ENCODE measurements at regions not wholly inside any gene's neighbourhood (a gene's known extent, or its start where the extent isn't known, plus 50 kb on each side); places are given as distances from the start of the nearest gene placed in this dataset.
A peak's percentile ranks its signal among the peaks of the same experiment; 100 is the strongest.

- peak in 1 of 2 experiments; percentile 44; a peak in 1 of 4 replicates for TF ChIP-seq EP300 (IDR thresholded peaks at IDR 0.05; ENCODE audit: borderline replicate concordance in 1 of 2, control insufficient read depth in 1 of 2, low read depth in 2 of 2, low read length in 2 of 2)
- peak; percentile 72; the same call in 1 of the 2 replicates for TF ChIP-seq TCF3 (IDR thresholded peaks at IDR 0.05; ENCODE audit: borderline replicate concordance, insufficient read depth, low read depth, low read length)
- TF ChIP-seq CEBPB (IDR thresholded peaks at IDR 0.05; ENCODE audit: borderline replicate concordance in 1 of 2, low read depth in 2 of 2, low read length in 2 of 2) = no peak
- no peak for TF ChIP-seq NR2F1 (conservative IDR thresholded peaks at IDR 0.05)
- no peak for TF ChIP-seq ETV6 (conservative IDR thresholded peaks at IDR 0.05 in 1 of 2, IDR thresholded peaks at IDR 0.05 in 1 of 2; ENCODE audit: borderline replicate concordance in 1 of 2, low read depth in 1 of 2)
- no peak for TF ChIP-seq SKIL (IDR thresholded peaks at IDR 0.05; ENCODE audit: low read depth, poor library complexity, severe bottlenecking)
- TF ChIP-seq NBN (IDR thresholded peaks at IDR 0.05) = no peak
- no peak for TF ChIP-seq BCLAF1 (IDR thresholded peaks at IDR 0.05)
- no peak for TF ChIP-seq BCL3 (IDR thresholded peaks at IDR 0.05; ENCODE audit: borderline replicate concordance, insufficient read depth, low read depth, low read length, poor library complexity, severe bottlenecking)
- no peak for TF ChIP-seq BACH1 (IDR thresholded peaks at IDR 0.05; ENCODE audit: borderline replicate concordance)
- no peak for TF ChIP-seq ZBED1 (IDR thresholded peaks at IDR 0.05; ENCODE audit: borderline replicate concordance)
- peak; percentile 84; the same call in 1 of the 2 replicates for TF ChIP-seq TCF12 (IDR thresholded peaks at IDR 0.05; ENCODE audit: low read depth, low read length)
- peak; percentile 49 to 63; a peak in 3 of 4 replicates for TF ChIP-seq IKZF2 (IDR thresholded peaks at IDR 0.05)
- TF ChIP-seq TARDBP (IDR thresholded peaks at IDR 0.05; ENCODE audit: borderline replicate concordance) = no peak
- TF ChIP-seq PAX5 (IDR thresholded peaks at IDR 0.05; ENCODE audit: borderline replicate concordance, low read depth, low read length) = peak; percentile 52; the same call in 1 of the 2 replicates
- peak; percentile 74 for TF ChIP-seq IKZF1 (conservative IDR thresholded peaks at IDR 0.05)
- TF ChIP-seq RELA (IDR thresholded peaks at IDR 0.05; ENCODE audit: borderline replicate concordance, partially characterized antibody) = no peak
- TF ChIP-seq BHLHE40 (IDR thresholded peaks at IDR 0.05; ENCODE audit: borderline replicate concordance in 1 of 2, low read depth in 2 of 2, low read length in 1 of 2) = peak in 1 of 2 experiments; percentile 14; a peak in 1 of 4 replicates
- TF ChIP-seq PKNOX1 (IDR thresholded peaks at IDR 0.05) = peak; percentile 44; the same call in 1 of the 2 replicates
- TF ChIP-seq RUNX3 (IDR thresholded peaks at IDR 0.05; ENCODE audit: low read length) = no peak
Measured at GRCh38 chr6:82568290-82568993, 204.8 kb downstream of the TPBG start (continued).
